Fibroblast of lung (primary cell): ENCODE measurements at regions not wholly inside any gene's neighbourhood (a gene's known extent, or its start where the extent isn't known, plus 50 kb on each side); places are given as distances from the start of the nearest gene placed in this dataset.

Source experiments
- CTCF ChIP-seq, 2 donors: IDR thresholded peaks in 1 of 2; conservative IDR thresholded peaks in 1 of 2; 1 replicate in 1 of 2; 2 replicates in 1 of 2; pipeline ENCODE4 v1.5.1; 2011 to 2012; ENCODE audit warnings: low read length in 2 of 2, control low read depth in 1 of 2, inconsistent platforms in 1 of 2, low read depth in 1 of 2, mild to moderate bottlenecking in 1 of 2
- EZH2 ChIP-seq: IDR thresholded peaks from 2 replicates; pipeline ENCODE4 v1.5.1; 2012; ENCODE audit warnings: low read length, control low read depth, mild to moderate bottlenecking; ENCODE audit errors: missing control alignments

- TF ChIP-seq EZH2, result no peak
- TF ChIP-seq CTCF (conservative IDR thresholded peaks at IDR 0.05 in 1 of 2, IDR thresholded peaks at IDR 0.05 in 1 of 2; ENCODE audit: low read depth in 1 of 2, low read length in 2 of 2), result no peak
Observed at GRCh38 chr13:26989957-26990713, 181.5 kb downstream of the USP12 start.
